Kidney glomerular epithelial cell (primary cell): ENCODE measurements at regions not wholly inside any gene's neighbourhood (a gene's known extent, or its start where the extent isn't known, plus 50 kb on each side); places are given as distances from the start of the nearest gene placed in this dataset.

Experiments
- DNase-seq: peaks from one replicate; lab custom pipeline; 2025; lab: John Stamatoyannopoulos, UW

- DNase-seq, result no peak
Measured at GRCh38 chr11:15698855-15699254, 584.1 kb downstream of the INSC start.

DNA sequence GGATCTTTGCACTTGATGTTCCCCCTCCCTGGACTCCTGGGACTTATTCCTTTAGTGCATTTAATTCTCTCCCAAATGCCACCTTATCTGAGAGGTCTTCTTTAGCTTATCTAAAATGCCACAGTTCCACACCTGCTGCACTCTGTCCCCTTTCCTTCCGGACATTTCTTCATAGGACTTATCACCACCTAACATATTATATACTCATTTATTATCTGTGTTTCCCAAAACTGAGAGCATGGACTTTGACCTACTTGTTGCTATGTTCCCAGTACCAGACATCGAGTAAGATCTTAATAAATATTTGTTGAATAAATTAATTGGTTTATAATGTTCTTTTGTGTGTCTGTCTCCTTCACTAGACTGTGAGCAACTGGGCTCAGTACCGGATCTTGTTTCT lies 585.3 kb downstream of the INSC start:
- no peak for DNase-seq

GRCh38 chr11:15700456-15700855 lies 585.7 kb downstream of the INSC start:
- DNase-seq, result no peak

- no peak for DNase-seq
Measured at GRCh38 chr11:15704064-15704463, 589.3 kb downstream of the INSC start.

- DNase-seq, result no peak
Measured at GRCh38 chr11:15704556-15704955, 589.8 kb downstream of the INSC start.

GRCh38 chr11:15705891-15706290 lies 591.2 kb downstream of the INSC start:
- DNase-seq, result no peak

GRCh38 chr11:15707194-15707593 lies 592.5 kb downstream of the INSC start:
- no peak for DNase-seq

- no peak for DNase-seq
Measured at GRCh38 chr11:15707971-15708370, 593.2 kb downstream of the INSC start.

DNA sequence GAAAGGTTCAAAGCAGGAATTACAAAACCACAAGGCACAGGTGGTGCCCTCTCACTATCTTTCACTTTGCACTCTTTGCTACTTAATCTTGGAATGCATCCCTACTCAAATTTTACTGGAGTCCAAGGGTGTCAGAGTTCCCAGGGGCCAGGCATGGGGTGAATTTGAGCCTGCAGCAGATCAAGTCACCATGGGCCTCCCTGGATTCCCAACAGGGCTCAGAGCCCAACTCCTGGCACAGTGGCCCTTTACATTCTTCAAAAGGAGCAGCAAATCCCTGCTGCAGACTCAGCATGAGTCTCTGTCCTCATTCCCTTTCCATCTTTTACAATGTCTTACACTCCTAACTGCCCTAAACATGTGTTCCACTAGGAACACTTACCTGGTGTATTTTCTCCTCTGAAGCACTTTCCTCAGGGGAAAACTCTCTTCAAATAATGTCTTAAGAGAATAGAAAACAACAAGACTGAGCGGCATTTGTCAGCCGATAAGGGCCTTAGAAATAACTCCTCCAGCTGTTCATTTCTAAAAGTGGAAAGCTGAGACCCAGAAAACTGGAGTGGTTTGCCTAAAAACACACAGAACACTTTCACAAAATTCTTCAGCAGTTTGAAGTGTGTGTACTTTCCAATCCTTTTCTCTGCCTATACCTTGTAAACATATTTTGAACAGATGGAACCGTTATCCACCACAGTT lies 596.0 kb downstream of the INSC start:
- DNase-seq, result no peak

GRCh38 chr11:15711311-15711710 lies 596.6 kb downstream of the INSC start:
- DNase-seq, result no peak

GRCh38 chr11:15714641-15715399 lies 600.1 kb downstream of the INSC start:
- DNase-seq, result no peak

DNA sequence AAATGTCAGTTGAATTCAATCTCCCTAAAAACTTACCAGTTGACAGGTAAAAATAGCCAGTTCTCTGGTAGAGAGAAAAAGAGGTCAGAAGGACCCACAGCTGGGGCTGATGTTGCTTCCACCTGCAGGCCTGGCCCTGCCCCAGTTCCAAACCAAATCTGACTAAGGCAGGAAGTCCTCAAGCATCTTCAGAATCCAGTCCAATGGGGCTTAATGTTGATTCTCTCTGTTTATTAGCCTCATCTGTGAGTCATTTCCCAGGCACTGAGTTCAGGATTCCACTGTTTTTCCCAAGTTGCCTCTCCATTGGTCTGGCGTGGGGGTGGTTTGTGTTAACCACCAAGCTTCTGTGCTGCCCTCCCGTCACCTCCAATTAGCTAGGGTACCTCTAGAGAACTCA lies 601.8 kb downstream of the INSC start:
- DNase-seq, result no peak

DNA sequence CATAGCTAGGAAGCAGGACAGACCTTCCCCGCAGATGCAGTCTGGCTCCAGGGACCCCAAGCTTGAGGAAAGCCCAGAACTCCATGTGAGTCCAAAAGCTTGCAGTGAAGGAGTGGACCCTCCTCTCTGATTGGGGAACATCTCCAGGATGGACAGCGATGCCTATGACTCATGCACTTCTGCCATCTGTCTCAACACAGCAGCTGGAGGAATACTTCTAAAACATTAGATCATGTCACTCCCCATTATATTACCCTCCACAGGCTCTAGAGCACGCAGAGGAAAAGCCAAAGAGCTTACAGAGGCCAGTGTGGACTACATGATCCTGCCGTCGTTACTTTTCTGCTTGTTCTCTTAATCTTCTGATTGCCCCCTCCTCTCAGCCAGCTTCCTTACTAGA lies 605.7 kb downstream of the INSC start:
- DNase-seq, result no peak

GRCh38 chr11:15723966-15724365 lies 609.2 kb downstream of the INSC start:
- no peak for DNase-seq

- DNase-seq, result no peak
Measured at GRCh38 chr11:15724601-15725000, 609.9 kb downstream of the INSC start.

DNA sequence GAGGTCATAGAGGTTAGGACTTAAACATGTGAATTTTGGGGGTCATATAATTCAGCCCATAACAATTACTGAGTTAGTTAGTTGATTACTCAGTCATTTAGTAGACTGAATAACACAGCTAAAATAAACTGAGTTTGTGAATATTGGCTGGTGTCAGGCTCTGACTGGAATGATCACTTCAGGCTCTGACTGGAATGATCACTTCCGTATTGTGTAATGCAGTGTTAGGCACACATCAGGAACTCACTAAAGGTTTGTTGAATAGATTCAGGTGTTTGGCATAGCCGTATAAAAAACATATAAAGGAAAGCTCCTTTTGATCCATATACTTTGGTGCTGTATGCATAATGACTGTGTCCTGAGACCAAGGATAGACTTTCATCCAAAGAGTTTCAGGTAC lies 610.5 kb downstream of the INSC start:
- DNase-seq, result no peak

DNA sequence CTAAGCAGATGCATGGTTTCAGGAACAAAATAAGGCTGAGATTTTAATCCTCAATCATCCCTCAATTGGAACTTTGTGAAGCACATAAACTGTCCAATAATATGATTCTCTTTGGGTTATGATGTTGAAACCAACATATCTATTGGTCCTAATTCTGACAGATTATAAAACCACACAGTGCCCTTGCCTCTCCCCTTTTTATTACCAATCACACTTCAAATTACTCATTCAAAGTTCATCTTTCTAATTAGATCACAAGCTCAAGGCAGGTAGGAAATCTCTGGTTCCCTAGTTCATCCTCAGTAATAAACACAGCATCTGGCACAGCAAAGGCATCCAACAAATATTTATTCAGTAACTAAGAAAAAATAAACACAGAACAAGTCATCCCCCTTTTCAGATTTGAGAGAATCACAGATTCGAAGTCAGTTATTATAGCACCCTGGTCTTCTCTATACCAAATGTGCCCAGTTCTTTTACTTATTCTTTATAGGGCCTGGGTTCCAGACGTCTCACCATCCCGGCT lies 611.6 kb downstream of the INSC start:
- DNase-seq, result no peak

GRCh38 chr11:15726893-15727519 lies 612.3 kb downstream of the INSC start:
- no peak for DNase-seq

DNA sequence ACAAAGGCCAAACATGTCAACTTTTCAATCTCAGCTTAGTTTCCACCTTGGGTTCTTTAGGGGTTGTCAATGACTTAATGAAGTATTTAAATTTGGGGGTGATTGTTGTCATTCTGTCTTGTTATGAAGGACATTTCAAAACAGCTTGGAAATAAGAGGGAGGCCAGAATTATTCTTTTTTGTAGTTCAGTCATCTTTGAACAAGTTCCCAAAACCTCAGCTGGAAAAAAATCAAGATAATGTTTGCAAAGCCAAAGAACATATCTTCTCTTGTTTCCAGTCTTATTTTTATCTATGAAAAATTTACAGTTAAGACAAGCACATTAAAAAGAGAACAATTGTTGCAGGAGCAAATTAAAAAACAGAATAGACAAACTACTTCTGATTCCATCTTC lies 612.8 kb downstream of the INSC start:
- no peak for DNase-seq

DNA sequence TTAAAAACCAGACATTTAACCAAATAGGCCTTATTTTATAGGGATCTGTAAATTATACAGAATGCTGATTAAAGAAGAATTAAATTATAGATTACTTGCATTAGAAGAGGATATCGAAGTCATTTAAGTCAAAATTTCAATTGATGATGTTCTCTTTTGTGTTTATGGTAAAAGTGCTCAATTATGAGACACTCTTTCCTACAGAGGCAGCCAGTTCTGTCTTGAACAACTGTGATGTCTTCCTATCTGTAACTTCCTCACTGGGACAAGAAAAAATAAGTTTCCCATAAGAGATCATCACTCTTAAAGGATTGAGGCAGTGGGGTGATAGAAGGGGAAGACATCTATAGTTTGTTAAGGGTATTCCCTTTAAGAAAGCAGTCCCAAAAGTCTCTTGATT lies 613.5 kb downstream of the INSC start:
- DNase-seq, result no peak

DNA sequence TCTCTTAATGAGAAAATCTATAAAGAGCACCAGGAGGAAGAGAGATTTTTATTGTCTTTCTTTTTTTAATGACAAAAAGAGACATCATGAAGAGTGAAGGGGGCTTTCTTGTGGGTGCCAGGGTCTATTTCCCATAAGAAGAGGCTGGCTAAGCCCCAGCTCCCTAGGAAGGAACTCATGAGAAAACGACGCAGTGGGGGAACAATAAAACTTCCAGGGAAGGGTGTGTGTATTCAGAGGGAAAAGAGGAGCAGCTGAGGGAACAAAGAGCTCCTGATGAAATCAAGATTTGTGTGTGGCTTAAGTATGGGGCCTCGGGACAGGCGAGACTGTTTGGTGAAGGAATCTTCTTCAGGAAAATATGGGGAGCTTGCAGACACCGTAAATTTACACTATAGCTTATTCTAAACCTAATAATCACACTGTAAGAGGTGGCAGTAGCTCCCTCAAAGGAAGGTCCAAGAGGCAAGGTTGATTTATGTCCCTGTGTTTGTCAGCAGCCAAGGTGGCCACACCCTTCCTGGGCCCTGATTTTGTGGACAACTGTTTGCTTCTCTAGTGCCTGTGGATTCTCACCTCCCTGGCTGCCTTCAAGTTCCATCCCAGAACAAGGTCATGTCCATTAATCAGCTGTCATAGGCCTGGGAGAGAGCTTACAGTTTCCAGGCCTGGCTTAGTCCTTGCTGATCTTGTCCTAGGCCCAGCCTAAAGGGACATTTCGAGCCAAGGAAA lies 615.7 kb downstream of the INSC start:
- DNase-seq, result no peak

DNA sequence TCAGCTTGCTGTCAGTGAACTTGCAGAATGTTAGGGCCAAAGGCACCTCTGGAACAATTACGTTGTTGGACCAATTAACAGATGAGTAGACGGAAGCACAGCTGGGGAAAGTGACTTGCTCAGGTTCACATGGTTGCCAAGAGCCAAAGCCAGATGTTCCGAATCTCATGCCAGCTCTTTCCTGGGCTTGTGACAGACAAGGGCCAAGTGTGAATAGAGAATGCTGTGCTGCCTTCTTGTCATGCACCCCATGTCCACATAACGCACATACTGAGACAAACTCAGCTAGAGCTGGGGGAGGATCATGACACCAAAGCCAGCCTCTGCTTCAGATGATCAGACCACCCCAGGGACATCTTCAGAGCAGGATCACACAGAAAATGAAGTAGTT lies 616.3 kb downstream of the INSC start:
- DNase-seq, result no peak
